T-helper 2 cell treated with Interferon-gamma antibody and Interleukin-4, amounts not matched to agents 5 μg/mL and 100 μg/mL, for 36 hours (primary cell): ENCODE measurements at regions not wholly inside any gene's neighbourhood (a gene's known extent, or its start where the extent isn't known, plus 50 kb on each side); places are given as distances from the start of the nearest gene placed in this dataset.
"Not testable (repeated sequence)": the region's sequence is repeated elsewhere in the genome, so short reads cannot be mapped to it uniquely, and the experiment has no call there.

Experiments used
- DNase-seq: peaks from one replicate; pipeline ENCODE4 v3.0.0; 2021; ENCODE audit warnings: low spot score
- H3K27ac Mint-ChIP-seq: one replicate; pipeline ENCODE4 v1.8.0; 2021; ENCODE audit warnings: mild to moderate bottlenecking, mixed read lengths
- H3K27me3 Mint-ChIP-seq: one replicate; pipeline ENCODE4 v1.8.0; 2021; ENCODE audit warnings: low read depth, mixed read lengths
- H3K36me3 Mint-ChIP-seq: one replicate; pipeline ENCODE4 v1.8.0; 2021; ENCODE audit warnings: low read depth, mixed read lengths
- H3K4me1 Mint-ChIP-seq: one replicate; pipeline ENCODE4 v1.8.0; 2021; ENCODE audit warnings: low read depth, mixed read lengths
- H3K4me3 Mint-ChIP-seq: one replicate; pipeline ENCODE4 v1.8.0; 2022; ENCODE audit warnings: mild to moderate bottlenecking, moderate library complexity, mixed read lengths
- H3K9me3 Mint-ChIP-seq: one replicate; pipeline ENCODE4 v1.8.0; 2021; ENCODE audit warnings: mixed read lengths

GRCh38 chr15:84157857-84158256, 77.7 kb upstream of the GOLGA6L4 start:
- H3K9me3 Mint-ChIP-seq, H3K36me3 Mint-ChIP-seq, H3K4me1 Mint-ChIP-seq, DNase-seq, H3K27ac Mint-ChIP-seq, H3K4me3 Mint-ChIP-seq, H3K27me3 Mint-ChIP-seq: not testable (repeated sequence)

- not testable (repeated sequence) for H3K27ac Mint-ChIP-seq, H3K4me1 Mint-ChIP-seq, H3K36me3 Mint-ChIP-seq, H3K4me3 Mint-ChIP-seq, H3K27me3 Mint-ChIP-seq, DNase-seq, H3K9me3 Mint-ChIP-seq
Observed at GRCh38 chr15:84159346-84160269, 76.0 kb upstream of the GOLGA6L4 start.

GRCh38 chr15:84164423-84165292, 70.9 kb upstream of the GOLGA6L4 start:
- not testable (repeated sequence) for H3K27ac Mint-ChIP-seq, H3K27me3 Mint-ChIP-seq, H3K9me3 Mint-ChIP-seq, H3K4me1 Mint-ChIP-seq, H3K4me3 Mint-ChIP-seq, H3K36me3 Mint-ChIP-seq
- DNase-seq, result peak; percentile 3

GRCh38 chr15:84170029-84170428, 65.5 kb upstream of the GOLGA6L4 start:
- not testable (repeated sequence) for H3K27ac Mint-ChIP-seq, DNase-seq, H3K4me3 Mint-ChIP-seq, H3K4me1 Mint-ChIP-seq, H3K27me3 Mint-ChIP-seq, H3K36me3 Mint-ChIP-seq, H3K9me3 Mint-ChIP-seq

GRCh38 chr15:84173231-84173610, 62.4 kb upstream of the GOLGA6L4 start:
- not testable (repeated sequence) for H3K27me3 Mint-ChIP-seq, H3K4me1 Mint-ChIP-seq, H3K4me3 Mint-ChIP-seq, H3K36me3 Mint-ChIP-seq, H3K27ac Mint-ChIP-seq, H3K9me3 Mint-ChIP-seq
- DNase-seq, result peak; percentile 5
